Putamen (tissue), 1 donor: ENCODE measurements at regions not wholly inside any gene's neighbourhood (a gene's known extent, or its start where the extent isn't known, plus 50 kb on each side); places are given as distances from the start of the nearest gene placed in this dataset.

ENCODE experiments used
- DNase-seq: peaks from one replicate; pipeline ENCODE4 v3.0.0-alpha.2; 2016; ENCODE audit warnings: low spot score

GRCh38 chr11:95469258-95469657 lies 238.3 kb upstream of the SESN3 start:
- DNase-seq, result no peak

DNA sequence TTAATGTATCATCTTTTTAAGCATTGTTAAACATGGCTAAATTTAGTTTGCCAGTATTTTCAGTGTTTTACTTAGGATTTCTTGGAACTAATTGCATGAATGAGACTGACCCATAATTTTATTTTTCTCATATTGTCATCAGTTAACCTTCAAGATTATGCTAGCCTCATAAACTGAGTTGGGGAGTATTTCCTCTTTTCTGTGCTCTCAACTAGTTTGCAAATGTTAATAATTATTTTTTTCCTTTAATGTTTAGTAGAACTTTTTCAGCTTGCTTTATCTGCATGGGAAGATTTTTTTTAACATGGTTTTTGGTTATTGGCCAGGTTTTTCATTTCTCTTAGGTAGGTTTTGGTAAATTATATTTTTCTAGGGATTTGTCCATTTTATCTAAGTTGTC lies 235.4 kb upstream of the SESN3 start:
- no peak for DNase-seq

- no peak for DNase-seq
These were observed 234.9 kb upstream of the SESN3 start for GRCh38 chr11:95465887-95466286.

DNA sequence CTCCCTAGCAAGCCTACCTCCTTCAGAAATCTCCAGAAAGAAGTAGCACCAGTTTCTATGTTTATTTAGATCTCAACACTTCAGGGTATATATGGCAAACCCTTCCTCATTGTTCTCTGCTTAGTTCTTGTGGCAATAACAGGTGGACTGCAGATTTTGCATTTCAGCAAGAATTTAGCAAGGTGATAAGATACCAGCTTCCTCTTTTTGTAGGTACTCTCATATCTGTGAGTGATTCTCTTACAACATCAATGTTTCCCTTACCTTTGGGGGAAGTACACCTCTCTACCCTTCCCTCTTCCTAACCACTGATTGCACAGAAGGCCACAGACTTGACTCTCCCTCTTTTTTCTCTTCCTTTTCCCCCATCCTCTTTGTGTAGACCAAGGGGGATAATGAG lies 230.9 kb upstream of the SESN3 start:
- DNase-seq, result no peak

GRCh38 chr11:95461348-95461747 lies 230.3 kb upstream of the SESN3 start:
- no peak for DNase-seq

GRCh38 chr11:95459291-95460042 lies 228.5 kb upstream of the SESN3 start:
- DNase-seq, result no peak

DNA sequence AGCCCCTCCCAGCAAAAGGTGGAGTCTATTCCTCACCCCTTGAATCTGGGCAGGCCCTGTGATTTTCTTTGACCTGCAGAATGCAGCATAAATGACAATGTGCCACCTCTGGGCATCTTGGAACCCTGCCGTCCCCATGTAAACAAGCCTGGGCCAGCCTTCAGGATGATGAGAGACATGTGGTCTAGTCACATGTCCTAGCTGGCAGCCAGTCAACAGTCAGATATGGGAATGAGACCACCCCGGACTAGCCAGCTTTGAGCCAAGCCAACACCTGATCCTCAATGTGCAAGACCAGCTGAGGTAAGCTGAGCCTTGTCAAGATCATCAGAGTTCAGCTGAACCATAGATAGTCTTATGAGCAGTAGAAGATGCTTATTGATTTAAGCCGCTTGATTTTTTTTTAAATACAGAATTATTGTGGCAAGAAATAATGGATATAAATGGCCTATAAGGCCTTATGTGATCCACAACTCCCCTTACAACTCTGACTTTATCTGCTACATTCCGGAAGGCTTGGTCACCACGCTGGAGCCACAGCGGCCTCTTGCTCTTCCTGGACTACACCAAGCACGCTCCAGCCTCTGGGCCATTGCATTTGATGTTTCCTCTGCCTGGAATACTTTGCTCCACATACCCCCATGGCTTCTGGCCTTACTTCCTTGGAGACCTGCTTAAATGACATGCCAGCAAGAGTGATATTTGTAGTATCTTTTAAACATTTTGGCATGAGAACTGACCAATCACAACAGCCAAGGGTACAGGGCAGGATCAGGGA lies 225.9 kb upstream of the SESN3 start:
- no peak for DNase-seq

DNA sequence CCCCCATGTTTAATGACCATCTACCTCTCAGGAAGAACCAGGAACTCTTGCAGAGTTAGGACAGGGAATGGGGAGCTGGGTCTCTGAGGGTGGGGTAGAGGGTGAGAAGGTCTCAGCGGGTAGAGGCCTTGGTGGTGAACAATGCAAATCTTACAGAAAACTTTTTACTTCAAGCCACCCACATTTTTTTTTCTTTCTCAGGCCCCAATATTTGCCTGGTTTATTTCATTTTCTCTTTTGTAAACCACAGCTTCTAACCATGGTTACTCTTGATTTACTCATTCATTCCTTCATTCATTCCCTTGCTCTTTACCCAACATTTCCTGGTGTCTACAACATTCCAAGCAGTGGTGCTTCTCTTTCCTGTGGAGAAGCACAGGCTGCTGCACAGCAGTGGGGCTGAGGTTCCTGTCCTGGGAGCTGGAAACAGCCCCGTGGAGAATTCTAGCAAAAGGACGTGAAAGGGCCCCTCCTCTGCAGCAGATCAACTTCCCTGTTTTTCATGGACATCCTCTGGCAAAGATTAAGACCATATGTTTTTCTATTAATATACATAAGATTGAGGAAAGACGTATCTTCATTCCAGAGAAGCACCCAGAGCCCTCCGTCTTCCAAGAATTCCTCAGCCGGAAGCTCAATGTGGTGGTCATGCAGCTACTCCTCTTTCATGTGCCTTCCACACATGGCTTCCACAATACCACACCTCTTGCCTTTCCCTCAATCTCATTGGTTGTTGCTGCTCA lies 224.4 kb upstream of the SESN3 start:
- DNase-seq, result no peak

- DNase-seq, result peak; percentile 63
These were observed 222.7 kb upstream of the SESN3 start for GRCh38 chr11:95453616-95454171.

DNA sequence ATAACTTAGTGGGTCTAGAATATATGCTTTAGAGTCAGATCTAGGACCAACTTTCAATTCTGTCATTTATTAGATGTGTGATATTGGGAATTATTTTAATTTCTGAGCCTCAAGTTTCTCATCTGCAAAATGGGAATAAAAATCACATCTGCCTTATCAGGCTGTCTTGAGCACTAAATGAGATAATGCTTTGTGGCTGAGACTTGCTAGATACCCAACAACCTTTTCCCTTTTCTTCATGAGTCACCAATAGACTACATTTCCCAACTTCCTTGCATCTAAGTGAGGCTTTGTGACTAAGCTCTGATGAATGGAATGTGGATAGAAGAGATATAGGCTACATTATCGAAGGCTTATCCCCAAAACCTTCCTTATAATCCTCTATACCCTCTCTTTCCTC lies 220.7 kb upstream of the SESN3 start:
- no peak for DNase-seq

DNA sequence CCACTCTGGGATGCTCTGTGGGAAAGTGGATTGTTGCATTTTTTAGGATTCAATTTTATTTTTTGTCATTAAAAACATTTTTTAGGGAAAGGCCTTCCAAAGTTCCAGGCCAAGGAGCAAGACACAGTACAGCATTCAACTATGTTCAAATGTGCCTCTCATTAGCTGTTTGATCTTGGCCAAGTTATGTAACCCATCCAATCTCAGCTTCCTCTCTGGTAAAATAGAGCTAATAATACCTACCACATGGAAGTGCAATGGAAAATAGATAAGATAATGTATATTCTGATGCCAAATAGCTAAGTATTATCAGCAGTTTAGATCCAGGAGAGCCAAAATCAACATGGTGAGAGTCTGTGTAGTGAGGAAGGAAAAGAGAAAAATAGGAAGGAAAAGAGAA lies 220.3 kb upstream of the SESN3 start:
- no peak for DNase-seq

DNA sequence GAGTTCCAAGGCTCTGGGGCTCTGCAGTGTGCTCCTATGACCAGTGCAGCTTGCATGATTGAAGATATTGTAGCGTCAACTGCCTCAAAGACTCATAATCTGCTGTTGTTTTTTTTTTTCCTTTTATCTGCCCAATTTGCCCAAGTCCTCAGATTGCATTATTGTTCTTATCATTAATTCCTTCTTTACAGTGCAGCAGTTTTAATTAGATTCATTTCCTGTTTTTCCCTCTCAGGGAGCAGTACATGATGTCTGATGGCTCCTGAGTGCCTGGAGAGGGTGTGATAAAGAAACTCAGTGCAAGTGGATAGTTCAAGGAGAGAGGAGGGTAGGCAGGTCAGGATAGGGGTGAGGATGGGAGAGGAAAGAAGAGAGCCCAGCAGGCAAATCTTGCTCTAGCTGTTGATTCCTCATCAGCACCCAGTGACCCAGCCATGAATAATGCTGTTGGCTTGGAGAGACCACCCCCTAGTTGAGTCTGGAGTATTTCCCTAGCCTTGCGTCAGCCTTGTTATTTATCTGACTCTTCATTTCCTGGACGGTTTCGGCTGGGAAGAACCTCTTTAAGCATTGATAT lies 219.6 kb upstream of the SESN3 start:
- no peak for DNase-seq

DNA sequence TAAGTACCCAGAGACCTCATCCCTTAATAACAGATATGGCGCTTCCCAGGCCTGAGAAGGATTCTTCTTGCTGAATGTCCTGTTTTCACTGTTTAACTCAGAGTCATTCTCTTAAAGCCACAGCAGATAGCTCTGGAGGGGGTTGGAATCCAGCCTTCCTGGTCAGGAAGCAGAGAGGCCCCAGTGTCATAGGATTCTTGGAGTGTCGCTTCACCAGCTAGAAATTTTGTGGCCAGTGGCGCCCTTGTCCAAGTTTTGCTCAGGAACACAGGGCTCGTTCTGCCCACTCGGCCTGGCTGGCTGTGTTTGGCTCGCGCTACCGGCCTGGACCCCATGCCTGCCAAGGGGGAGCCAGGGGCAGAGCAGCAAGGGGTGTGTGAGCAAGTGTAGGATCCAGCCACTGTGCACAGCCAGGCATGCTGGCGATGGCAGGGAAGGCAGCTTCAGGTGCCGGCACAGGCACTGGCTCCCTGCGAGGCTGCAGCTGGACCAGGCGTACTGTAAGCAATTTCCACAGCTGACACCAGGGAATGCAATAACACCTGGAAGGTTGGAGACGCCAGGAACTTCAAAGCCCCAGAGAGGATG lies 214.8 kb upstream of the SESN3 start:
- no peak for DNase-seq

- DNase-seq, result peak; percentile 11
These were observed 213.6 kb upstream of the SESN3 start for GRCh38 chr11:95444309-95445241.

DNA sequence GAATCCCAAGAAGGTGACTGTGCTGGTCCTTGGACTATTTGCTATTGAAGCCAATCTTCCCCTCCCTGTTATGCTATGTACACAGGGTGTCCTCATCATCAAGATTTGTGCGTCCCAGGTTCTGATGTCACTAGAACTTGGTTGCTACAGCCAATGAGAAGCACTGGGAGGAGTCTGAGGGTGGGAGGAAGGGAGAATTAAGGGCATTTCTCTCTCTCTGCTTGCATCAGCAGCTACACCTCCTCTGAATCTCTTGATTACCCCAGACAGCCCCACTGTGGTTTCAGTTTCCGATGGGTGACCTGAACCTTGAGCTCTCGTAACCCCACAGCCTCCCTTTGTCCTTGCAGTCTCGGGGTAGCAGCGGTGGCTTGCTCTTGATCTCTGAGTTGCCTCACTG lies 212.4 kb upstream of the SESN3 start:
- DNase-seq, result no peak

DNA sequence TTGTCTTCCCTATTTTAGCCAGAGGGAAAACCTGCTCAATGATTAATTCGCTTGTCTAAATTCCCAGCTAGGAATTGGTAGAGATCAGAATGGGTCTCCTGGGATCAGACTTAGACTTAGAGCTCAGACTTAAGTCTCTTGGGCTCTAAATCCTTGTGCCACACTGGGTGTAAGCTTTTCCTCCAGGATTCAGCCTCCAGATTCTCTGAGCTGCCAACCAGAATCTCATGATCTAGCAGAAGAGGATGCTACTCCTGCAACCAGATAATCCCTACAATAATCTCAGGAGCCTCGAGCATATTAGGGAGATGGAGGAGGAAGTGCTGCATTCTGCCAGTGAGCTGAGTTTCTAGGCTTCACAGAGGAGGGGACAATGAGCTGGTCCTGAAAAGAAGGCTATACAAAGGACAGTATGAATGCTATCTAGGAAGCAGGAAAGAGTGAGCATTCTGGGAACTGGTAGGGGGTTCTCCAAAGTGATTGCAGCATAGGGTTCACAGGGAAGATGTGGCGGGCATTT lies 211.6 kb upstream of the SESN3 start:
- DNase-seq, result no peak

- no peak for DNase-seq
These were observed 204.8 kb upstream of the SESN3 start for GRCh38 chr11:95435628-95436353.

- DNase-seq, result no peak
These were observed 204.2 kb upstream of the SESN3 start for GRCh38 chr11:95435192-95435591.

DNA sequence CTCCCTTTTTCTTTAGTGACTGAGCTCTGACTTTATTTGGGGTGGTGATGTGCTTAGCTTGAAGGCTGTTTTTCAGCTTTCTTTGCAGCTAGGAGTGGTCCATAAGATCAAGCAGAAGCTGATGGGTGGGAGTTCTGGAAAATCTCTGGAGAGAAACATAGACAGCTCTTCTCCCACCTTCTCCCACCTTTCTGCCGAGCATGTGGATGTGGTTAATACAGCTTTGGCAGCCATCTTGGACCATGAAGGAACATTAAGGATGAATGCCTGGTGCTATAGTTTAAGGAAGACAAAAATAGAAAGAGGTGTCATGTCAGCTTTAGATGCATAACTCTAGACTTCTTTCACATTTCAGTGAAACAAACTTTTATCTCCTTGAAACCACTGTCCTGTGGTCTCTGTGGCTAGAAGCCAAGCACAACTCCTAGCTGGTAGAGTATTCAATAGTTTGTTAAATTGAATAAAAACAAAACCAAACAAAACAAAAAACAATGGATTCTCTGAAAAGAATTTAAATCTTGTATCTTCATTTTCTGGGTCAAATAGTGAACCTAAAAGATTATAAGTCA lies 203.6 kb upstream of the SESN3 start:
- DNase-seq, result no peak
